ENCODE measurements at regions not wholly inside any gene's neighbourhood (a gene's known extent, or its start where the extent isn't known, plus 50 kb on each side); places are given as distances from the start of the nearest gene placed in this dataset.

DNA sequence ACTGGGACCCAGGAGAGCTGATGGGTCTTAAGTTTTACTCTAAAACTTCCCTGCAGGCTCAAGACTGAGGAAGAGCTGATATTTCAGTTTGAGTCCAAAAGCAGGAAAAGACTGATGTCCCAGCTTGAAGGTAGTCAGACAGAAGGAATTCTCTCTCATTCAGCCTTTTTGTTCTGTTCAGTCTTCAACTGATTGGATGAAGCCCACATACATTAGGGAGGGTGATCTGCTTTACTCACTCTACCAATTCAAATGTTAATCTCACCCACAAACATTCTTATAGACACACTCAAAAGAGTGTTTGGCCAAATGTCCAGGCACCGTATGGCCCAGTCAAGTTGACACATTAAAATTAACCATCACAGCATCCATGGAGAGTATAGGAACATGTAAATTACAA lies 173.5 kb downstream of the KCNRG start:
- Histone ChIP-seq H3K27me3 (ENCODE audit: insufficient read depth, low read length) (no peaks in the 10 kb centered on the region), H4K5ac (ENCODE audit: insufficient read length, low read depth, low read length) (no peak overlapping the region)
- TF ChIP-seq, protein P1, sequence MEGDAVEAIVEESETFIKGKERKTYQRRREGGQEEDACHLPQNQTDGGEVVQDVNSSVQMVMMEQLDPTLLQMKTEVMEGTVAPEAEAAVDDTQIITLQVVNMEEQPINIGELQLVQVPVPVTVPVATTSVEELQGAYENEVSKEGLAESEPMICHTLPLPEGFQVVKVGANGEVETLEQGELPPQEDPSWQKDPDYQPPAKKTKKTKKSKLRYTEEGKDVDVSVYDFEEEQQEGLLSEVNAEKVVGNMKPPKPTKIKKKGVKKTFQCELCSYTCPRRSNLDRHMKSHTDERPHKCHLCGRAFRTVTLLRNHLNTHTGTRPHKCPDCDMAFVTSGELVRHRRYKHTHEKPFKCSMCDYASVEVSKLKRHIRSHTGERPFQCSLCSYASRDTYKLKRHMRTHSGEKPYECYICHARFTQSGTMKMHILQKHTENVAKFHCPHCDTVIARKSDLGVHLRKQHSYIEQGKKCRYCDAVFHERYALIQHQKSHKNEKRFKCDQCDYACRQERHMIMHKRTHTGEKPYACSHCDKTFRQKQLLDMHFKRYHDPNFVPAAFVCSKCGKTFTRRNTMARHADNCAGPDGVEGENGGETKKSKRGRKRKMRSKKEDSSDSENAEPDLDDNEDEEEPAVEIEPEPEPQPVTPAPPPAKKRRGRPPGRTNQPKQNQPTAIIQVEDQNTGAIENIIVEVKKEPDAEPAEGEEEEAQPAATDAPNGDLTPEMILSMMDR (conservative IDR thresholded peaks at IDR 0.05): no peak

More for the DNA sequence above, 173.5 kb downstream of the KCNRG start:
- Histone ChIP-seq H3K4ac (ENCODE audit: low read depth, low read length) (no peak overlapping the region), H3K9ac (ENCODE audit: extremely low read depth, insufficient read length, low read length) (no peak overlapping the region), H4K8ac (replicated peaks; ENCODE audit: insufficient read length, low read depth, low read length) (no peak overlapping the region), H3K23me2 (ENCODE audit: insufficient read length, low read depth, low read length, poor library complexity, severe bottlenecking) (no peaks in the 10 kb centered on the region), H2BK5ac (ENCODE audit: insufficient read length, low read length) (no peak overlapping the region), H3K4me2 (ENCODE audit: insufficient read depth, insufficient read length, low read length) (no peak overlapping the region), H2BK15ac (ENCODE audit: low read depth, low read length) (no peak overlapping the region), H3T11ph (ENCODE audit: low read length) (no peak overlapping the region), H3K56ac (ENCODE audit: insufficient read length, low read depth, low read length) (no peak overlapping the region), H4K91ac (ENCODE audit: insufficient read length, low read depth, low read length) (no peak overlapping the region), H3K14ac (ENCODE audit: insufficient read depth, low read length) (no peak overlapping the region), H2AK5ac (ENCODE audit: insufficient read length, low read length) (no peak overlapping the region), H2AFZ (ENCODE audit: low read length) (no peak overlapping the region), H2BK120ac (ENCODE audit: low read depth, low read length, poor library complexity, severe bottlenecking) (no peak overlapping the region), H3K4me1 (ENCODE audit: insufficient read depth, low read length) (peaks cover 2% of the 10 kb centered on the region; the same call in 1 of the 2 replicates), H3K9me3 (ENCODE audit: control insufficient read depth, low read depth, low read length) (no peaks in the 10 kb centered on the region), H2BK20ac (ENCODE audit: low read depth, low read length, poor library complexity, severe bottlenecking) (no peak overlapping the region), H3K79me2 (ENCODE audit: insufficient read depth, low read length) (no peaks in the 10 kb centered on the region), H3K79me1 (ENCODE audit: insufficient read depth, low read depth, low read length, poor library complexity, severe bottlenecking) (no peaks in the 10 kb centered on the region), H3K27ac (ENCODE audit: insufficient read length, low read depth, low read length) (no peak overlapping the region), H3K23ac (ENCODE audit: insufficient read length, low read depth, low read length) (no peak overlapping the region), H3K18ac (ENCODE audit: insufficient read length, low read depth, low read length) (no peak overlapping the region), H2BK12ac (ENCODE audit: insufficient read length, low read depth, low read length) (no peak overlapping the region), H4K20me1 (ENCODE audit: control insufficient read depth, insufficient read depth, insufficient read length) (no peaks in the 10 kb centered on the region)
- DNase-seq: no peak
- H3K4me3 Mint-ChIP-seq: no peak overlapping the region
- WGBS (ENCODE audit: extremely low coverage, insufficient read length, low lambda C conversion rate): no CpG with 5 or more reads among the region's 1 CpG
- H3K9me3 Mint-ChIP-seq: peaks cover 4 to 5% of the 10 kb centered on the region in 2 experiments; a peak in 3 of 5 replicates
- H3K27me3 Mint-ChIP-seq (ENCODE audit: low read depth): peaks cover 1% of the 10 kb centered on the region; the same call in 1 of the 2 replicates
- peaks cover 29 to 36% of the 10 kb centered on the region in 2 experiments for H3K4me1 Mint-ChIP-seq
- peaks cover 1 to 12% (median 10%) of the 10 kb centered on the region in 3 experiments; a peak in 6 of 7 replicates for H3K36me3 Mint-ChIP-seq (ENCODE audit: insufficient read depth in 1 of 3, low read depth in 3 of 3)
- no peak overlapping the region for H3K27ac Mint-ChIP-seq

Measured in H9 (cell line).